ENCODE measurements at regions not wholly inside any gene's neighbourhood (a gene's known extent, or its start where the extent isn't known, plus 50 kb on each side); places are given as distances from the start of the nearest gene placed in this dataset.

- POLR2A ChIA-PET = no interaction called here
- CTCF ChIA-PET = no interaction called here
These were observed 373.7 kb downstream of the NR4A2 start for GRCh38 chr2:155958834-155959233.

GRCh38 chr2:155947069-155947468 lies 385.5 kb downstream of the NR4A2 start:
- H3K4me1 ChIP-seq (ENCODE audit: control insufficient read depth in 2 of 2, insufficient read depth in 2 of 2, low read length in 2 of 2) = no peaks in the 10 kb centered on the region
- Mint-ChIP-seq H3K9me3 (ENCODE audit: insufficient read depth) (peaks cover 3% of the 10 kb centered on the region), H3K4me3 (no peak overlapping the region), H3K4me1 (no peaks in the 10 kb centered on the region), H3K27ac (no peak overlapping the region), H3K27me3 (no peaks in the 10 kb centered on the region)
- TF ChIP-seq CTCF (IDR thresholded peaks at IDR 0.05) = no peak
- ChIA-PET POLR2A (no interaction called here), CTCF (no interaction called here)
- no peak for ATAC-seq (ENCODE audit: low read depth)
- no peaks in the 10 kb centered on the region for H3K79me2 ChIP-seq (ENCODE audit: control insufficient read depth, insufficient read depth, low read length)
- H4K20me1 ChIP-seq (ENCODE audit: control insufficient read depth, insufficient read depth, low read length, poor library complexity, severe bottlenecking) = no peaks in the 10 kb centered on the region
- no peaks in the 10 kb centered on the region for H3K36me3 ChIP-seq (replicated peaks in 1 of 2; ENCODE audit: control extremely low read depth in 1 of 2, control insufficient read depth in 1 of 2, extremely low read depth in 1 of 2, insufficient read depth in 2 of 2, low read length in 1 of 2)
- DNase-seq = no peak
- no peak overlapping the region for H3K9ac ChIP-seq (ENCODE audit: low read length)
- WGBS (ENCODE audit: insufficient coverage) = no CpG with 5 or more reads among the region's 3 CpGs
- no peaks in the 10 kb centered on the region for H3K9me3 ChIP-seq (ENCODE audit: control extremely low read depth in 1 of 3, control insufficient read depth in 2 of 3, insufficient read depth in 1 of 3, low read length in 2 of 3)
- no peak overlapping the region for H3K27ac ChIP-seq (ENCODE audit: low read length in 2 of 2)
- H3K27me3 ChIP-seq (replicated peaks in 1 of 4; ENCODE audit: control extremely low read depth in 1 of 4, control insufficient read depth in 3 of 4, insufficient read depth in 4 of 4, low read length in 3 of 4) = no peaks in the 10 kb centered on the region
- H2AFZ ChIP-seq (ENCODE audit: insufficient read depth, low read depth, low read length, poor library complexity, severe bottlenecking) = no peak overlapping the region
- no peak overlapping the region for H3K4me2 ChIP-seq (replicated peaks; ENCODE audit: low read depth, low read length, poor library complexity, severe bottlenecking)
- no peak overlapping the region for H3K4me3 ChIP-seq (ENCODE audit: control extremely low read depth in 1 of 5, extremely low read depth in 1 of 5, insufficient read depth in 1 of 5, low read depth in 2 of 5, low read length in 4 of 5)
- intact Hi-C loops (cut with micrococcal nuclease) = no loop called here

More at GRCh38 chr2:155958834-155959233, 373.7 kb downstream of the NR4A2 start:
- Mint-ChIP-seq H3K4me3 (no peak overlapping the region), H3K9me3 (ENCODE audit: insufficient read depth) (no peaks in the 10 kb centered on the region), H3K27me3 (no peaks in the 10 kb centered on the region), H3K27ac (no peak overlapping the region), H3K4me1 (no peaks in the 10 kb centered on the region)
- Histone ChIP-seq H3K4me1 (ENCODE audit: control insufficient read depth in 2 of 2, insufficient read depth in 2 of 2, low read length in 2 of 2) (no peaks in the 10 kb centered on the region), H4K20me1 (ENCODE audit: control insufficient read depth, insufficient read depth, low read length, poor library complexity, severe bottlenecking) (no peaks in the 10 kb centered on the region), H3K4me2 (replicated peaks; ENCODE audit: low read depth, low read length, poor library complexity, severe bottlenecking) (no peak overlapping the region), H3K27me3 (replicated peaks in 1 of 4; ENCODE audit: control extremely low read depth in 1 of 4, control insufficient read depth in 3 of 4, insufficient read depth in 4 of 4, low read length in 3 of 4) (no peaks in the 10 kb centered on the region), H3K27ac (ENCODE audit: low read length in 2 of 2) (no peak overlapping the region), H3K9ac (ENCODE audit: low read length) (no peak overlapping the region), H3K4me3 (ENCODE audit: control extremely low read depth in 1 of 5, extremely low read depth in 1 of 5, insufficient read depth in 1 of 5, low read depth in 2 of 5, low read length in 4 of 5) (no peak overlapping the region), H2AFZ (ENCODE audit: insufficient read depth, low read depth, low read length, poor library complexity, severe bottlenecking) (no peak overlapping the region), H3K79me2 (ENCODE audit: control insufficient read depth, insufficient read depth, low read length) (no peaks in the 10 kb centered on the region), H3K9me3 (ENCODE audit: control extremely low read depth in 1 of 3, control insufficient read depth in 2 of 3, insufficient read depth in 1 of 3, low read length in 2 of 3) (no peaks in the 10 kb centered on the region), H3K36me3 (replicated peaks in 1 of 2; ENCODE audit: control extremely low read depth in 1 of 2, control insufficient read depth in 1 of 2, extremely low read depth in 1 of 2, insufficient read depth in 2 of 2, low read length in 1 of 2) (no peaks in the 10 kb centered on the region)
- no peak for DNase-seq
- 100% methylated on average over 1 of the region's 2 CpGs for WGBS (ENCODE audit: insufficient coverage)
- TF ChIP-seq CTCF (IDR thresholded peaks at IDR 0.05) = no peak
- TF ChIP-seq EZH2 (IDR thresholded peaks at IDR 0.05; ENCODE audit: borderline replicate concordance, insufficient read depth, low read depth, low read length, poor library complexity, severe bottlenecking) = no peak
- ATAC-seq (ENCODE audit: low read depth) = no peak
- intact Hi-C loops (cut with micrococcal nuclease) = no loop called here

Measured in B cell (primary cell).